Esophagus (tissue), 2 donors: ENCODE measurements at regions not wholly inside any gene's neighbourhood (a gene's known extent, or its start where the extent isn't known, plus 50 kb on each side); places are given as distances from the start of the nearest gene placed in this dataset.
"Not testable (repeated sequence)": the region's sequence is repeated elsewhere in the genome, so short reads cannot be mapped to it uniquely, and the experiment has no call there.

Experiments used
- H3K27ac ChIP-seq, 2 donors: one replicate each; pipeline ENCODE4 v1.5.1; 2013; ENCODE audit warnings: low read depth in 2 of 2, mild to moderate bottlenecking in 2 of 2, inconsistent platforms in 1 of 2, low read length in 1 of 2, moderate library complexity in 1 of 2
- H3K27me3 ChIP-seq, 2 donors: one replicate each; pipeline ENCODE4 v1.6.1; 2013; ENCODE audit warnings: low read length in 2 of 2, control low read depth in 1 of 2, mild to moderate bottlenecking in 1 of 2; ENCODE audit not compliant: insufficient read depth in 2 of 2, control insufficient read depth in 1 of 2
- H3K36me3 ChIP-seq, 2 donors: one replicate each; pipeline ENCODE4 v1.6.1; 2013; ENCODE audit warnings: low read length in 1 of 2; ENCODE audit not compliant: control insufficient read depth in 2 of 2, insufficient read depth in 2 of 2
- H3K4me1 ChIP-seq, 2 donors: one replicate each; pipeline ENCODE4 v1.6.1; 2013; ENCODE audit warnings: low read length in 1 of 2; ENCODE audit not compliant: control insufficient read depth in 2 of 2, insufficient read depth in 2 of 2
- H3K4me3 ChIP-seq, 2 donors: one replicate each; pipeline ENCODE4 v1.5.1; 2013; ENCODE audit warnings: low read length in 2 of 2, mild to moderate bottlenecking in 2 of 2, low read depth in 1 of 2, moderate library complexity in 1 of 2
- H3K9me3 ChIP-seq, 2 donors: one replicate each; pipeline ENCODE4 v1.6.1; 2013; ENCODE audit warnings: mild to moderate bottlenecking in 2 of 2, low read depth in 1 of 2, low read length in 1 of 2, moderate library complexity in 1 of 2; ENCODE audit not compliant: control insufficient read depth in 2 of 2, insufficient read depth in 1 of 2
- WGBS, 2 donors: extraction: QIAGEN DNeasy Blood & Tissue Kit; methylation state at CpG; one replicate each; pipeline ENCODE4 v1.1.7; 2013; 5-methylcytosine and 5-hydroxymethylcytosine counted together
- donor health status: healthy with polysubstance abuse.
- donor health status: Bipolar disorder and iron deficiency.

GRCh38 chr14:97061198-97061597 lies 264.0 kb downstream of the VRK1 start:
- Histone ChIP-seq H3K4me3 (no peak overlapping the region), H3K4me1 (peaks cover 0 to 2% of the 10 kb centered on the region in 2 donors), H3K36me3 (no peaks in the 10 kb centered on the region), H3K27me3 (no peaks in the 10 kb centered on the region), H3K9me3 (no peaks in the 10 kb centered on the region), H3K27ac (no peak overlapping the region)
- WGBS, 2 donors: 90 to 92% methylated on average over 14 of the region's 14 CpGs

DNA sequence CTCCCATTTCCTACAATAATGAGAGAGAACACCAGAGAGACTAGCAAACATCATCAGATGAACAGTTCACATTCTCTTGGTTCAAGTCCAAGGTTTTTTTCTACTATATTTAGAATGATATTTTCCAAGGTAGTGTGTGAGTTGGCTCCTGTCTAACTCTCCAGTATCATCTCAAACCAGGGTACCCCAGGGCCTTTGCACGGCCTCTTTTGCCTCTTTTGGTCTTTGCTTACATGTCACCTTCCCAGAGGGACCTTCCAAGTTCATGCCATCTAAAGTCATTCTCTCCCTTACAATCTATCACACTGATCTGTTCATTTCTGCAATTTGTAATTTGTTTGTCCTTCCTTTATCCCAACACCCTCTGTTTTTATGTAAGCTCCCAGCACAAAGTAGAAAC lies 264.5 kb downstream of the VRK1 start:
- H3K27ac ChIP-seq: no peak overlapping the region
- no peak overlapping the region for H3K4me3 ChIP-seq
- no peaks in the 10 kb centered on the region for H3K36me3 ChIP-seq
- no peaks in the 10 kb centered on the region for H3K9me3 ChIP-seq
- H3K4me1 ChIP-seq: peaks cover 0 to under 1% of the 10 kb centered on the region in 2 donors
- WGBS, 2 donors: 94 to 95% methylated on average over 1 of the region's 1 CpG
- no peaks in the 10 kb centered on the region for H3K27me3 ChIP-seq

GRCh38 chr14:97065305-97066067 lies 268.3 kb downstream of the VRK1 start:
- H3K27me3 ChIP-seq: no peaks in the 10 kb centered on the region
- no peak overlapping the region for H3K4me3 ChIP-seq
- H3K4me1 ChIP-seq: no peaks in the 10 kb centered on the region
- no peak overlapping the region for H3K27ac ChIP-seq
- 65 to 73% methylated on average over 7 of the region's 7 CpGs for WGBS, 2 donors
- no peaks in the 10 kb centered on the region for H3K36me3 ChIP-seq
- H3K9me3 ChIP-seq: no peaks in the 10 kb centered on the region

GRCh38 chr14:97066068-97066899 lies 269.1 kb downstream of the VRK1 start:
- no peaks in the 10 kb centered on the region for H3K4me1 ChIP-seq
- 62 to 69% methylated on average over 6 of the region's 6 CpGs for WGBS, 2 donors
- no peaks in the 10 kb centered on the region for H3K36me3 ChIP-seq
- H3K4me3 ChIP-seq: no peak overlapping the region
- no peaks in the 10 kb centered on the region for H3K9me3 ChIP-seq
- no peaks in the 10 kb centered on the region for H3K27me3 ChIP-seq
- H3K27ac ChIP-seq: no peak overlapping the region

GRCh38 chr14:97068293-97068692 lies 271.1 kb downstream of the VRK1 start:
- not testable (repeated sequence) for H3K36me3 ChIP-seq, H3K27me3 ChIP-seq, H3K27ac ChIP-seq, H3K4me3 ChIP-seq, H3K9me3 ChIP-seq, H3K4me1 ChIP-seq
- 95 to 96% methylated on average over 1 of the region's 1 CpG for WGBS, 2 donors

- no peaks in the 10 kb centered on the region for H3K4me1 ChIP-seq
- no peaks in the 10 kb centered on the region for H3K27me3 ChIP-seq
- WGBS, 2 donors: 87% methylated on average over 6 of the region's 6 CpGs
- H3K4me3 ChIP-seq: no peak overlapping the region
- no peak overlapping the region for H3K27ac ChIP-seq
- no peaks in the 10 kb centered on the region for H3K36me3 ChIP-seq
- no peaks in the 10 kb centered on the region for H3K9me3 ChIP-seq
Measured at GRCh38 chr14:97070259-97070658, 273.1 kb downstream of the VRK1 start.

GRCh38 chr14:97071177-97071576 lies 274.0 kb downstream of the VRK1 start:
- no peaks in the 10 kb centered on the region for H3K27me3 ChIP-seq
- H3K27ac ChIP-seq: no peak overlapping the region
- H3K4me3 ChIP-seq: no peak overlapping the region
- no peaks in the 10 kb centered on the region for H3K9me3 ChIP-seq
- H3K36me3 ChIP-seq: no peaks in the 10 kb centered on the region
- no peaks in the 10 kb centered on the region for H3K4me1 ChIP-seq
- WGBS, 2 donors: 69 to 86% methylated on average over 8 of the region's 8 CpGs

GRCh38 chr14:97073622-97074021 lies 276.4 kb downstream of the VRK1 start:
- Histone ChIP-seq H3K27ac (no peak overlapping the region), H3K9me3 (peaks cover 0 to 3% of the 10 kb centered on the region in 2 donors), H3K27me3 (no peaks in the 10 kb centered on the region), H3K36me3 (no peaks in the 10 kb centered on the region), H3K4me1 (peaks cover 0 to 2% of the 10 kb centered on the region in 2 donors), H3K4me3 (no peak overlapping the region)
- 78 to 87% methylated on average over 5 of the region's 5 CpGs for WGBS, 2 donors

DNA sequence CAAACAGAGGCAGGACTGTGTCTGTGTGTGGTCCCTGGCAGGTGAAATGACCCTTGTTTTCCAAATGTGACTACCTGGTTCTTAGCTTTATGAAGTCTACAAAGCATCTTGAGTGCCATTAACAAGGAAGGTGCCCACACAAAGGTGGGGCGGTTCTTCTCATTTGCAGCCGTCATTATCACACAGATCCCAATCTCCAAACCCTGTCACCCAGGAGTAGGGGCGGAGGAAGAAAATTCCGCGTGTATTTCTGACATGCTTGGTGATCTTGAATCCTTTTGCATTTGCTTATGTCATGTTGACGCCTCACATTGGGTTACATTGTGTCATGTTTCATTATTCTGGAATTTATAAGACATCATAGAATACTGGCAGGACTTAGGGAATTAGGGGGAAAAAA lies 277.3 kb downstream of the VRK1 start:
- Histone ChIP-seq H3K27ac (no peak overlapping the region), H3K9me3 (peaks cover 0 to 3% of the 10 kb centered on the region in 2 donors), H3K4me3 (no peak overlapping the region), H3K27me3 (no peaks in the 10 kb centered on the region), H3K36me3 (no peaks in the 10 kb centered on the region), H3K4me1 (peaks cover 0 to 2% of the 10 kb centered on the region in 2 donors)
- 70 to 85% methylated on average over 6 of the region's 6 CpGs for WGBS, 2 donors
